GM19238 (cell line): ENCODE measurements at regions not wholly inside any gene's neighbourhood (a gene's known extent, or its start where the extent isn't known, plus 50 kb on each side); places are given as distances from the start of the nearest gene placed in this dataset.
"Not testable (repeated sequence)": the region's sequence is repeated elsewhere in the genome, so short reads cannot be mapped to it uniquely, and the experiment has no call there.

Experiments used
- DNase-seq: peaks from one replicate; pipeline ENCODE4 v3.0.0; 2011; ENCODE audit warnings: low spot score; ENCODE audit not compliant: insufficient read length

GRCh38 chr14:58752289-58752688 lies 114.5 kb downstream of the DACT1 start:
- no peak for DNase-seq

- no peak for DNase-seq
Observed at GRCh38 chr14:58752771-58753201, 115.0 kb downstream of the DACT1 start.

- DNase-seq: no peak
Observed at GRCh38 chr14:58755031-58755925, 117.5 kb downstream of the DACT1 start.

- no peak for DNase-seq
Observed at GRCh38 chr14:58760121-58760520, 122.4 kb downstream of the DACT1 start.

- no peak for DNase-seq
Observed at GRCh38 chr14:58762629-58763028, 124.9 kb downstream of the DACT1 start.

GRCh38 chr14:58763210-58763609 lies 125.4 kb downstream of the DACT1 start:
- no peak for DNase-seq

- DNase-seq: no peak
Observed at GRCh38 chr14:58765418-58765831, 127.7 kb downstream of the DACT1 start.

- no peak for DNase-seq
Observed at GRCh38 chr14:58765843-58766242, 128.1 kb downstream of the DACT1 start.

- no peak for DNase-seq
Observed at GRCh38 chr14:58769011-58769643, 131.4 kb downstream of the DACT1 start.

GRCh38 chr14:58769771-58770170 lies 132.0 kb downstream of the DACT1 start:
- no peak for DNase-seq

- no peak for DNase-seq
Observed at GRCh38 chr14:58770491-58770982, 132.8 kb downstream of the DACT1 start.

GRCh38 chr14:58771016-58771415 lies 133.3 kb downstream of the DACT1 start:
- no peak for DNase-seq

- no peak for DNase-seq
Observed at GRCh38 chr14:58772116-58772515, 134.4 kb downstream of the DACT1 start.

GRCh38 chr14:58772794-58773620 lies 135.2 kb downstream of the DACT1 start:
- no peak for DNase-seq

- DNase-seq: no peak
Observed at GRCh38 chr14:58774531-58774930, 136.8 kb downstream of the DACT1 start.

GRCh38 chr14:58775130-58775529 lies 137.4 kb downstream of the DACT1 start:
- DNase-seq: not testable (repeated sequence)

- no peak for DNase-seq
Observed at GRCh38 chr14:58776516-58776915, 138.8 kb downstream of the DACT1 start.

- no peak for DNase-seq
Observed at GRCh38 chr14:58777541-58777979, 139.8 kb downstream of the DACT1 start.

GRCh38 chr14:58778202-58778601 lies 140.4 kb downstream of the DACT1 start:
- no peak for DNase-seq

- DNase-seq: no peak
Observed at GRCh38 chr14:58779376-58779775, 141.6 kb downstream of the DACT1 start.

- no peak for DNase-seq
Observed at GRCh38 chr14:58780185-58780584, 142.4 kb downstream of the DACT1 start.

GRCh38 chr14:58780605-58781004 lies 142.8 kb downstream of the DACT1 start:
- DNase-seq: no peak
